Endothelial cell of umbilical vein (primary cell): ENCODE measurements at regions not wholly inside any gene's neighbourhood (a gene's known extent, or its start where the extent isn't known, plus 50 kb on each side); places are given as distances from the start of the nearest gene placed in this dataset.

Experiments used
- BruUV-seq: library from RNA; stranded (reverse); fragments of 400-500 nt; replicated peaks from 2 replicates; lab custom pipeline; 2021; lab: Mats Ljungman, UMichigan
- CTCF ChIA-PET: fragments of 300-600, 350-600 bp; sonication (Branson Sonifier 250); formaldehyde crosslinking; loops from one replicate; lab custom pipeline; 2021; ENCODE audit warnings: antibody characterized with exemption, inconsistent platforms; lab: Charles Lee
- POLR2A ChIA-PET: fragments of 300-600, 350-600 bp; sonication (Branson Sonifier 250); formaldehyde crosslinking; loops from one replicate; lab custom pipeline; 2021; ENCODE audit warnings: antibody characterized with exemption, inconsistent platforms; lab: Charles Lee
- DNase-seq: peaks from one replicate; pipeline ENCODE4 v3.0.0-alpha.2; 2011; ENCODE audit warnings: low read depth, low spot score
- FAIRE-seq: peaks from 2 replicates; lab custom pipeline; 2011; peaks lifted over from hg19 to GRCh38; lab: Jason Lieb, UNC
- H2AFZ ChIP-seq: 2 replicates; pipeline ENCODE4 v1.6.0; 2012; ENCODE audit warnings: low read depth, low read length, control low read depth, inconsistent platforms
- H3K27ac ChIP-seq: 2 replicates; pipeline ENCODE4 v1.5.1; 2011; ENCODE audit warnings: low read depth, mild to moderate bottlenecking, control low read depth, low read length, moderate library complexity; ENCODE audit not compliant: insufficient read depth
- H3K27me3 ChIP-seq, 2 experiments: 2 replicates each; pipeline versions ENCODE4 v1.6.0 to v1.6.1; 2011; ENCODE audit warnings: low read length in 2 of 2, mixed read lengths in 1 of 2; ENCODE audit not compliant: control insufficient read depth in 2 of 2, insufficient read depth in 2 of 2
- H3K36me3 ChIP-seq, 2 experiments: 2 replicates in 1 of 2; 3 replicates in 1 of 2; pipeline ENCODE4 v1.5.1; 2011; ENCODE audit warnings: low read length in 2 of 2, mild to moderate bottlenecking in 1 of 2, moderate library complexity in 1 of 2; ENCODE audit not compliant: control insufficient read depth in 2 of 2, insufficient read depth in 2 of 2; ENCODE audit errors: extremely low read depth in 1 of 2
- H3K4me1 ChIP-seq: 3 replicates; pipeline ENCODE4 v1.5.1; 2011; ENCODE audit warnings: mild to moderate bottlenecking, low read length; ENCODE audit not compliant: control insufficient read depth, insufficient read depth; ENCODE audit errors: extremely low read depth
- H3K4me2 ChIP-seq: 2 replicates; pipeline ENCODE4 v1.6.1; 2011; ENCODE audit warnings: low read length, control low read depth, mixed read lengths; ENCODE audit not compliant: insufficient read depth
- H3K4me3 ChIP-seq, 3 experiments: fragments of 200-600 bp in 1 of 3; sonication (generic), shearing (Covaris generic) in 1 of 3; replicated peaks in 1 of 3; 2 replicates each; pipeline ENCODE4 v1.5.1; 2011 to 2016; ENCODE audit warnings: control low read depth in 3 of 3, low read length in 3 of 3, mild to moderate bottlenecking in 2 of 3, inconsistent platforms in 1 of 3, low read depth in 1 of 3, moderate library complexity in 1 of 3; ENCODE audit not compliant: insufficient read depth in 1 of 3
- H3K79me2 ChIP-seq: 2 replicates; pipeline ENCODE4 v1.6.0; 2012; ENCODE audit warnings: low read length, inconsistent platforms; ENCODE audit not compliant: control insufficient read depth, insufficient read depth
- H3K9ac ChIP-seq: replicated peaks from 2 replicates; pipeline ENCODE3; 2011; ENCODE audit warnings: low read length, control low read depth; ENCODE audit not compliant: insufficient read depth; ENCODE audit errors: extremely low read depth
- H3K9me1 ChIP-seq: replicated peaks from 3 replicates; pipeline ENCODE4 v1.6.0; 2011; ENCODE audit warnings: mild to moderate bottlenecking, low read length; ENCODE audit not compliant: control insufficient read depth, insufficient read depth; ENCODE audit errors: extremely low read depth
- H3K9me3 ChIP-seq: replicated peaks from 2 replicates; pipeline ENCODE4 v1.5.1; 2012; ENCODE audit warnings: low read length, inconsistent platforms; ENCODE audit not compliant: control insufficient read depth, insufficient read depth
- H4K20me1 ChIP-seq: replicated peaks from 2 replicates; pipeline ENCODE3; 2011; ENCODE audit warnings: mild to moderate bottlenecking, low read length; ENCODE audit not compliant: control insufficient read depth, insufficient read depth; ENCODE audit errors: extremely low read depth
- CTCF ChIP-seq, 2 donors: IDR thresholded peaks; 1 replicate in 1 of 2; 2 replicates in 1 of 2; pipeline ENCODE4 v1.5.1; 2011; ENCODE audit warnings: low read length in 2 of 2, mild to moderate bottlenecking in 2 of 2, moderate library complexity in 2 of 2, control low read depth in 1 of 2, inconsistent platforms in 1 of 2, low read depth in 1 of 2; ENCODE audit not compliant: insufficient read depth in 1 of 2; ENCODE audit errors: extremely low read depth in 1 of 2
- EZH2 ChIP-seq: IDR thresholded peaks from 2 replicates; pipeline ENCODE4 v1.6.1; 2012; ENCODE audit warnings: borderline replicate concordance, low read depth, mild to moderate bottlenecking, moderate library complexity, low read length, inconsistent platforms; ENCODE audit not compliant: severe bottlenecking
- FOS ChIP-seq: IDR thresholded peaks from 2 replicates; pipeline ENCODE4 v1.6.1; 2011; ENCODE audit warnings: mild to moderate bottlenecking, low read length, moderate library complexity, borderline replicate concordance; ENCODE audit not compliant: insufficient read depth
- GATA2 ChIP-seq: IDR thresholded peaks from 2 replicates; pipeline ENCODE4 v1.7.0; 2011; ENCODE audit warnings: low read depth, mild to moderate bottlenecking, moderate library complexity, mixed read lengths, low read length; ENCODE audit not compliant: insufficient read length, insufficient read depth
- JUN ChIP-seq: IDR thresholded peaks from 2 replicates; pipeline ENCODE4 v1.6.1; 2011; ENCODE audit warnings: borderline replicate concordance, low read depth; ENCODE audit not compliant: insufficient read length, insufficient read depth
- MYC ChIP-seq: IDR thresholded peaks from one replicate; pipeline ENCODE4 v1.6.1; 2011; ENCODE audit warnings: mild to moderate bottlenecking, low read depth, low read length
- POLR2A ChIP-seq: IDR thresholded peaks from 2 replicates; pipeline ENCODE4 v1.6.1; 2012; ENCODE audit warnings: low read depth, mild to moderate bottlenecking, control low read depth, low read length
- POLR2AphosphoS5 ChIP-seq: IDR thresholded peaks from 2 replicates; pipeline ENCODE4 v1.6.1; 2012; ENCODE audit warnings: low read depth, mild to moderate bottlenecking, control low read depth, low read length, moderate library complexity; ENCODE audit not compliant: insufficient read depth
- dilution Hi-C: fragments of 300-500 bp; cut with MboI; formaldehyde crosslinking; loops from one replicate; pipeline ENCODE4 v1.15.0; 2019; ENCODE audit warnings: low sequenced_read_pairs; ENCODE audit not compliant: extremely low pct_ligation_motif_present
- intact Hi-C: fragments of 100-400 bp; cut with micrococcal nuclease; formaldehyde crosslinking; loops from one replicate; pipeline ENCODE4 v1.10.0; 2022
- TF ChIP-seq, protein P1 (sequence below): IDR thresholded peaks from 2 replicates; pipeline ENCODE4 v1.6.1; 2011; ENCODE audit not compliant: insufficient read depth, insufficient read length

GRCh38 chr3:109903100-109903499, 565.8 kb upstream of the DPPA4 start:
- CTCF ChIA-PET: no interaction called here
- H3K36me3 ChIP-seq: no peaks in the 10 kb centered on the region
- no peaks in the 10 kb centered on the region for H3K9me1 ChIP-seq
- H3K9me3 ChIP-seq: no peaks in the 10 kb centered on the region
- TF ChIP-seq FOS: no peak
- no peak for TF ChIP-seq MYC
- TF ChIP-seq, protein P1, sequence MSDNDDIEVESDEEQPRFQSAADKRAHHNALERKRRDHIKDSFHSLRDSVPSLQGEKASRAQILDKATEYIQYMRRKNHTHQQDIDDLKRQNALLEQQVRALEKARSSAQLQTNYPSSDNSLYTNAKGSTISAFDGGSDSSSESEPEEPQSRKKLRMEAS: no peak
- no peak for TF ChIP-seq POLR2AphosphoS5
- TF ChIP-seq POLR2A: no peak
- intact Hi-C loops (no loop called here), dilution Hi-C loops (no loop called here)
- H4K20me1 ChIP-seq: no peaks in the 10 kb centered on the region
- no peak overlapping the region for H3K27ac ChIP-seq
- no peak for FAIRE-seq
- H3K79me2 ChIP-seq: no peaks in the 10 kb centered on the region
- DNase-seq: no peak
- no peaks in the 10 kb centered on the region for H3K4me1 ChIP-seq
- H3K4me3 ChIP-seq: no peak overlapping the region
- BruUV-seq: no TSS peak
- H2AFZ ChIP-seq: no peak overlapping the region
- H3K9ac ChIP-seq: no peak overlapping the region
- no peaks in the 10 kb centered on the region for H3K27me3 ChIP-seq
- POLR2A ChIA-PET: no interaction called here
- no peak overlapping the region for H3K4me2 ChIP-seq

- Histone ChIP-seq H4K20me1 (no peaks in the 10 kb centered on the region), H3K9ac (no peak overlapping the region), H3K4me2 (no peak overlapping the region), H3K79me2 (no peaks in the 10 kb centered on the region), H3K9me3 (peaks cover 2% of the 10 kb centered on the region), H3K4me3 (no peak overlapping the region), H3K27me3 (no peaks in the 10 kb centered on the region), H3K36me3 (no peaks in the 10 kb centered on the region), H2AFZ (no peak overlapping the region), H3K4me1 (no peaks in the 10 kb centered on the region), H3K27ac (no peak overlapping the region), H3K9me1 (no peaks in the 10 kb centered on the region)
- DNase-seq: no peak
- no peak for FAIRE-seq
- no TSS peak for BruUV-seq
- TF ChIP-seq EZH2 (no peak), MYC (no peak), POLR2A (no peak), POLR2AphosphoS5 (no peak), JUN (no peak), GATA2 (no peak), FOS (no peak), CTCF (IDR thresholded peaks at IDR 0.05; ENCODE audit: extremely low read depth in 1 of 2, insufficient read depth in 1 of 2, low read depth in 1 of 2, low read length in 2 of 2) (no peak)
- TF ChIP-seq, protein P1: no peak
- POLR2A ChIA-PET: no interaction called here
- CTCF ChIA-PET: interaction anchor here (1.5 kb wide), 1 partner anchor 22 kb away, joined by 3 read pairs; no protein-coding TSS in a partner anchor
- dilution Hi-C loops: no loop called here
- intact Hi-C loops: no loop called here
Observed at GRCh38 chr3:109910772-109911171, 573.4 kb upstream of the DPPA4 start.
